ENCODE measurements at regions not wholly inside any gene's neighbourhood (a gene's known extent, or its start where the extent isn't known, plus 50 kb on each side); places are given as distances from the start of the nearest gene placed in this dataset.

DNA sequence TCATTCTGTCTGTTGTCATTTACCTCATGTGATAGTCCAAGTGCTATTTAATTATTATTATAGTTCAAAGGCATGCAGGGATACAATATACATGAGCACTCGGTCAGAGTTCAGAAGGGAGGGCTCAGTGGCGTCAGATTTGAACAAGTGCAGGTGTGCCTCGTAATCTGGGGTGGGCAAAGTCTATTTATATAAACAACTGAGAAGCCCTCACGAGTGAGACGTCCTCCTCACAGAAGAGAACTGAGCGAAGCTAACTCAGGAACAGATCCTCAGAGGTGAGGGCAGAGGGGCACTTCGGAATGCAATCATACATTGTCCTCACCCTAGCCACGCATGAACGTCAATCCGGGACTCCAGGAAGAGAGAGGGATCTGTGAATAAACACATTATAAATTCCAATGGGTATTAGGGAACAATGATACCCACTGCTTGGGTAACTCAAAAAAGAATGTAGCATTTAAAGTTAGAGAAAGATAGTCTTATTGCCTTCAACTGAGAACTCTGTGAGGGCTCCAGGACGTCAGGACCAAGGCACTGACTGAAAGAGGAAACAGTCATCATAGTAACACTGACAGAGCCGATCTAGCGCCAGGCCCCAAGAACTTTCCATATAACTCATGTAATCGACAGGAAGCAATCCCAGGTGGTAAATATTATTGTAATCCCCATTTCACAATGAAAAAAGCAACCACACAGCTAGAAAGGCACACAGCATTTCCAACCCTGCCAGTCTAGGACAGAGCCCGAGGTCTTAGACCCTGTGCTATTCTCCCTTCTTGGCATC lies 127.1 kb upstream of the B3GALT2 start:
- DNase-seq (ENCODE audit: extremely low read depth in 1 of 4, low spot score in 3 of 4) (no peak), ATAC-seq (peak; percentile 43), FAIRE-seq (no peak)
- POLR2A ChIA-PET, result no interaction called here
- TF ChIP-seq FOS (IDR thresholded peaks at IDR 0.05; ENCODE audit: extremely low read depth, insufficient read length), result no peak
- no peak for TF ChIP-seq ZNF76 (CRISPR knock-in tag; IDR thresholded peaks at IDR 0.05; ENCODE audit: borderline replicate concordance)
- TF ChIP-seq FOXM1 (IDR thresholded peaks at IDR 0.05; ENCODE audit: low read depth), result no peak
- TF ChIP-seq FOXM1 (CRISPR knock-in tag; IDR thresholded peaks at IDR 0.05; ENCODE audit: low read depth), result no peak
- TF ChIP-seq, protein P1, sequence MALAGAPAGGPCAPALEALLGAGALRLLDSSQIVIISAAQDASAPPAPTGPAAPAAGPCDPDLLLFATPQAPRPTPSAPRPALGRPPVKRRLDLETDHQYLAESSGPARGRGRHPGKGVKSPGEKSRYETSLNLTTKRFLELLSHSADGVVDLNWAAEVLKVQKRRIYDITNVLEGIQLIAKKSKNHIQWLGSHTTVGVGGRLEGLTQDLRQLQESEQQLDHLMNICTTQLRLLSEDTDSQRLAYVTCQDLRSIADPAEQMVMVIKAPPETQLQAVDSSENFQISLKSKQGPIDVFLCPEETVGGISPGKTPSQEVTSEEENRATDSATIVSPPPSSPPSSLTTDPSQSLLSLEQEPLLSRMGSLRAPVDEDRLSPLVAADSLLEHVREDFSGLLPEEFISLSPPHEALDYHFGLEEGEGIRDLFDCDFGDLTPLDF (CRISPR knock-in tag; IDR thresholded peaks at IDR 0.05), result no peak
- TF ChIP-seq ZNF146 (CRISPR knock-in tag; IDR thresholded peaks at IDR 0.05; ENCODE audit: unreplicated experiment), result no peak
- TF ChIP-seq ZC3H4 (CRISPR knock-in tag; IDR thresholded peaks at IDR 0.05; ENCODE audit: borderline replicate concordance), result no peak
- no peak overlapping the region for H3K9ac ChIP-seq (ENCODE audit: insufficient read depth in 1 of 2, low read depth in 2 of 2, low read length in 2 of 2)
- CTCF ChIA-PET (ENCODE audit: low intra/inter-chr PET ratio), result no interaction called here
- H3K4me2 ChIP-seq (ENCODE audit: insufficient read depth, low read length), result no peak overlapping the region
- no TSS peak for BruUV-seq (replicated peaks)
- no peak overlapping the region for H2AFZ ChIP-seq (ENCODE audit: low read depth, low read length)
- peaks cover 0 to 9% of the 10 kb centered on the region in 2 experiments; a peak in 1 of 5 replicates for H3K27me3 ChIP-seq (ENCODE audit: control insufficient read depth in 2 of 2, insufficient read depth in 2 of 2, low read length in 2 of 2)
- no peak overlapping the region for H3K27ac ChIP-seq (ENCODE audit: extremely low read depth, low read depth, low read length)
- no peaks in the 10 kb centered on the region for H3K9me3 ChIP-seq (replicated peaks; ENCODE audit: control insufficient read depth, insufficient read depth, low read depth, low read length)
- H4K20me1 ChIP-seq (replicated peaks; ENCODE audit: control insufficient read depth, insufficient read depth, low read length), result no peaks in the 10 kb centered on the region
- no peaks in the 10 kb centered on the region for H3K9me1 ChIP-seq (ENCODE audit: control insufficient read depth, insufficient read depth, low read length)
- H3K79me2 ChIP-seq (ENCODE audit: control insufficient read depth, insufficient read depth, low read length), result no peaks in the 10 kb centered on the region
- no peaks in the 10 kb centered on the region for H3K4me1 ChIP-seq (replicated peaks in 1 of 2; ENCODE audit: control insufficient read depth in 2 of 2, insufficient read depth in 2 of 2, low read length in 2 of 2)
- no peak overlapping the region for H3K4me3 ChIP-seq
- WGBS (ENCODE audit: insufficient coverage, low coverage, missing lambda C conversion rate), result under 1% methylated on average over 15 of the region's 15 CpGs
- in situ Hi-C loops (cut with MboI) (no loop called here), intact Hi-C loops (cut with micrococcal nuclease) (no loop called here)
- H3K36me3 ChIP-seq (ENCODE audit: control insufficient read depth, insufficient read depth, low read length), result no peaks in the 10 kb centered on the region

Measured in K562 (cell line).